SK-N-SH treated with all-trans-retinoic acid at 6 μM for 48 hours (cell line): ENCODE measurements at regions not wholly inside any gene's neighbourhood (a gene's known extent, or its start where the extent isn't known, plus 50 kb on each side); places are given as distances from the start of the nearest gene placed in this dataset.

ENCODE experiments used
- OSR1 ChIP-seq: fragments of 250-450 bp; sonication (Bioruptor Pico); IDR thresholded peaks from 2 replicates; pipeline ENCODE4 v1.8.0; 2022; ENCODE audit warnings: moderate library complexity, mild to moderate bottlenecking, inconsistent platforms
- RARB ChIP-seq: fragments of 250-450 bp; sonication (Bioruptor Pico); IDR thresholded peaks from 2 replicates; pipeline ENCODE4 v1.8.0; 2021; ENCODE audit warnings: mild to moderate bottlenecking, moderate library complexity
- ZFP30 ChIP-seq: fragments of 450-650 bp; formaldehyde crosslinking; IDR thresholded peaks from 2 replicates; pipeline ENCODE4 v1.5.0; 2022; ENCODE audit warnings: mild to moderate bottlenecking, moderate library complexity
- TF ChIP-seq, protein P1 (sequence below): fragments of 250-450 bp; sonication (Bioruptor Pico); IDR thresholded peaks from 2 replicates; pipeline ENCODE4 v1.8.0; 2020; ENCODE audit warnings: mild to moderate bottlenecking, moderate library complexity, borderline replicate concordance
- TF ChIP-seq, protein P2 (sequence below): fragments of 250-450 bp; sonication (Bioruptor Pico); IDR thresholded peaks from 2 replicates; pipeline ENCODE4 v1.5.0; 2020; ENCODE audit warnings: mild to moderate bottlenecking, moderate library complexity

DNA sequence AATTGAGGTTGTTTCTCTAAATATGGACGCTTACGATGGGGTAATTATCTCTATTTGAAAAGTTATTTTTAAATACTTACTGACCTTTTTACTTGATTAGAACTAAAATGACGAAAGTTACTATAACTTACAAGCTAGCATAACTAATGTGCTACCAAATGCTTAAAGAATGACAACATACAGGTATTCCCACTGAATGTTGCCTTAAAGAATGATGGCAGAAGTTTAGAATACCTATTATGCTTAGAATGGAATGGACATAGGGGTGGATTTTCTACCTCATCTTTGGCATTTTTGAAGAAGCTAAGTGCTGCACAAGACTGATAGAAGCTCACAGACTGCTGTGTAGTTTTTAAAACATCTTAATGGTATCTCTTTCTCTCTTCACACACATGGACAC lies 284.8 kb downstream of the THBS2 start:
- TF ChIP-seq RARB (CRISPR knock-in tag): no peak
- no peak for TF ChIP-seq ZFP30 (CRISPR knock-in tag)
- TF ChIP-seq OSR1 (CRISPR knock-in tag): no peak
- TF ChIP-seq, protein P1, sequence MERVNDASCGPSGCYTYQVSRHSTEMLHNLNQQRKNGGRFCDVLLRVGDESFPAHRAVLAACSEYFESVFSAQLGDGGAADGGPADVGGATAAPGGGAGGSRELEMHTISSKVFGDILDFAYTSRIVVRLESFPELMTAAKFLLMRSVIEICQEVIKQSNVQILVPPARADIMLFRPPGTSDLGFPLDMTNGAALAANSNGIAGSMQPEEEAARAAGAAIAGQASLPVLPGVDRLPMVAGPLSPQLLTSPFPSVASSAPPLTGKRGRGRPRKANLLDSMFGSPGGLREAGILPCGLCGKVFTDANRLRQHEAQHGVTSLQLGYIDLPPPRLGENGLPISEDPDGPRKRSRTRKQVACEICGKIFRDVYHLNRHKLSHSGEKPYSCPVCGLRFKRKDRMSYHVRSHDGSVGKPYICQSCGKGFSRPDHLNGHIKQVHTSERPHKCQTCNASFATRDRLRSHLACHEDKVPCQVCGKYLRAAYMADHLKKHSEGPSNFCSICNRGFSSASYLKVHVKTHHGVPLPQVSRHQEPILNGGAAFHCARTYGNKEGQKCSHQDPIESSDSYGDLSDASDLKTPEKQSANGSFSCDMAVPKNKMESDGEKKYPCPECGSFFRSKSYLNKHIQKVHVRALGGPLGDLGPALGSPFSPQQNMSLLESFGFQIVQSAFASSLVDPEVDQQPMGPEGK (CRISPR knock-in tag): no peak
- TF ChIP-seq, protein P2, sequence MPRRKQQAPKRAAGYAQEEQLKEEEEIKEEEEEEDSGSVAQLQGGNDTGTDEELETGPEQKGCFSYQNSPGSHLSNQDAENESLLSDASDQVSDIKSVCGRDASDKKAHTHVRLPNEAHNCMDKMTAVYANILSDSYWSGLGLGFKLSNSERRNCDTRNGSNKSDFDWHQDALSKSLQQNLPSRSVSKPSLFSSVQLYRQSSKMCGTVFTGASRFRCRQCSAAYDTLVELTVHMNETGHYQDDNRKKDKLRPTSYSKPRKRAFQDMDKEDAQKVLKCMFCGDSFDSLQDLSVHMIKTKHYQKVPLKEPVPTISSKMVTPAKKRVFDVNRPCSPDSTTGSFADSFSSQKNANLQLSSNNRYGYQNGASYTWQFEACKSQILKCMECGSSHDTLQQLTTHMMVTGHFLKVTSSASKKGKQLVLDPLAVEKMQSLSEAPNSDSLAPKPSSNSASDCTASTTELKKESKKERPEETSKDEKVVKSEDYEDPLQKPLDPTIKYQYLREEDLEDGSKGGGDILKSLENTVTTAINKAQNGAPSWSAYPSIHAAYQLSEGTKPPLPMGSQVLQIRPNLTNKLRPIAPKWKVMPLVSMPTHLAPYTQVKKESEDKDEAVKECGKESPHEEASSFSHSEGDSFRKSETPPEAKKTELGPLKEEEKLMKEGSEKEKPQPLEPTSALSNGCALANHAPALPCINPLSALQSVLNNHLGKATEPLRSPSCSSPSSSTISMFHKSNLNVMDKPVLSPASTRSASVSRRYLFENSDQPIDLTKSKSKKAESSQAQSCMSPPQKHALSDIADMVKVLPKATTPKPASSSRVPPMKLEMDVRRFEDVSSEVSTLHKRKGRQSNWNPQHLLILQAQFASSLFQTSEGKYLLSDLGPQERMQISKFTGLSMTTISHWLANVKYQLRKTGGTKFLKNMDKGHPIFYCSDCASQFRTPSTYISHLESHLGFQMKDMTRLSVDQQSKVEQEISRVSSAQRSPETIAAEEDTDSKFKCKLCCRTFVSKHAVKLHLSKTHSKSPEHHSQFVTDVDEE: no peak
